GM19463 (cell line): ENCODE measurements at regions not wholly inside any gene's neighbourhood (a gene's known extent, or its start where the extent isn't known, plus 50 kb on each side); places are given as distances from the start of the nearest gene placed in this dataset.
A peak's percentile ranks its signal among the peaks of the same experiment; 100 is the strongest.
"Not testable (repeated sequence)": the region's sequence is repeated elsewhere in the genome, so short reads cannot be mapped to it uniquely, and the experiment has no call there.

Source experiments
- ATAC-seq: cut with Tn5 transposase; IDR thresholded peaks from one replicate; pipeline ENCODE4 v1.9.1; 2021; ENCODE audit warnings: mild to moderate bottlenecking, moderate library complexity; ENCODE audit not compliant: unreplicated experiment

DNA sequence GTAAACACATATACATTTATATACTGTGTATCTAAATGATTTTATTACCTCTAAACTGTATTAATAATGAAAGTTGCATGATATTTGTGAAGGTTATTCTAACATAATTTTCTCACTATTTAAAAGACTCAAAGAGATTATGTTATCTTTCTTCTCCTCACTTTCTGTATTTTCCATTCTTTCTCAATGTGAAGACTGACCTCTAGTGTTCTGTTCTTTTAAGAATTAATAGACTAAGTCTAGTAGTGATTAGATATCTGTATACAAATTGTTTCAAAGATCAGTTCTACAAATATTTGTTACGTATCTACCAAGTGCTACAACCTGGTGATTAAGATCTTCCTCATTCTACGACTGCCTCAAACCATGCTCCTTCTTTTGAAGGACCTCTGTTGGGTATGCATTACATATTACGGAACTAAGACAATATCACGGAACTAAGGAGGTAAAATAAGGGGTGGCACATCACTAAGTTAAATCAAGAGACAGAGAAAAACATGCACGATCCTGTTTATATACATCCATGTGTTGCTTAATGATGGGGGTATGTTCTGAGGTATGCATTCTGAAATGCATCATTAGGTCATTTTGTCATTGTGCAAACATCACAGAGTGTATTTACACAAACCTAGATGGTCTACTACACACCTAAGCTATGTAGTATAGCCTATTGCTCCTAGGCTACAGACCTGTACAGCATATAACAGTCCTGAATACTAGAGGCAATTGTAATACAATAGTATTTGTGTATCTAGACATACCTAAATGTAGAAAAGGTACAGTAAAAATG lies 161.5 kb upstream of the KBTBD8 start:
- no peak for ATAC-seq

DNA sequence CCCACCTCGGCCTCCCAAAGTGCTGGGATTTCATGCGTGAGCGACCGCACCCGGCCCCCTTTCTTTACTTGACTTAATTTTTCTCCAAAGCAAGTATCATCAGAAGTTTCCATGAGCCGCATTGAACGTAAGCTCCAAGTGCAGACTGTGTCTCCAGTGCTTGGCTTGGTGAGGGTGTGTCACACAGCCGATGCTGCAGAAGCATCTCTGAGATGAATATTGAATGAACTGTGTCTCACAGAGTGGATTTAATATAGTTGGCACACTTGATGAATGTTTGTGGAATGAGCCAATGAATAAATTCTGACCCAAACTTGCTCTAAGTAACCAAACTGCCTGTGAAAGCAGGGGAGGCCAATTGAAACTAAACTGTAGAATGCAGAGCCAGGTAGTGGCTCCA lies 159.4 kb upstream of the KBTBD8 start:
- no peak for ATAC-seq

DNA sequence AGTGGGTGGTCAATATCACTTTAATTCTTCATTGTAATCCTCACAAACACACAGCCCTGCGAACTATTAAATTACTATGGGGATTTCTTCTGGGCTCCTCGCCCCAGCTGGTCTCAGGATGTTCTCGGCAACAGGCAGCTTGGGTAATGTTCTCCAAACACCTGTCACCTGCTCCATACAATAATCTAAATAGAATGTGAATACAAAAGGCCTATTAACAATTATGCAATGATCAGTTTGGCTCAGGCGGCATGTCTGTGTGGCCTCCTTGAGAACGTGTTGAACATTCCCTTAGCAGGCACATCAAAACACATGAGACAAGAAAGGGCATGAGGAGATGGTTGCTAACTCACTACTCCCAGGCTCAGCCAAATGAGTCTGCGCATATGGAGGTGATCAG lies 158.6 kb upstream of the KBTBD8 start:
- no peak for ATAC-seq

DNA sequence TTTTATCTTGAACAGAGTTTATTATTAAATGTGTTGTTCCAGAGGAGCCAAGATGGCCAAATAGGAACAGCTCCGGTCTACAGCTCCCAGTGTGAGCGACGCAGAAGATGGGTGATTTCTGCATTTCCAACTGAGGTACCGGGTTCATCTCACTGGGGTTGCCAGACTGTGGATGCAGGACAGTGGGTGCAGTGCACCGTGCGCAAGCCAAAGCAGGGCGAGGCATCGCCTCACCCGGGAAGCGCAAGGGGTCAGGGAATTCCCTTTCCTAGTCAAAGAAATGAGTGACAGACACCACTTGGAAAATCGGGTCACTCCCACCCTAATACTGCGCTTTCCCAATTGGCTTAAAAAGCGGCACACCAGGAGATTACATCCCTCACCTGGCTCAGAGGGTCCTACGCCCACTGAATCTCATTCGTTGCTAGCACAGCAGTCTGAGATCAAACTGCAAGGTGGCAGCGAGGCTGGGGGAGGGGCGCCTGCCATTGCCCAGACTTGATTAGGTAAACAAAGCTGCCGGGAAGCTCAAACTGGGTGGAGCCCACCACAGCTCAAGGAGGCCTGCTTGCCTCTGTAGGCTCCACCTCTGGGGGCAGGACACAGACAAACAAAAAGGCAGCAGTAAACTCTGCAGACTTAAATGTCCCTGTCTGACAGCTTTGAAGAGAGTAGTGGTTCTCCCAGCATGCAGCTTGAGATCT lies 155.2 kb upstream of the KBTBD8 start:
- not testable (repeated sequence) for ATAC-seq

DNA sequence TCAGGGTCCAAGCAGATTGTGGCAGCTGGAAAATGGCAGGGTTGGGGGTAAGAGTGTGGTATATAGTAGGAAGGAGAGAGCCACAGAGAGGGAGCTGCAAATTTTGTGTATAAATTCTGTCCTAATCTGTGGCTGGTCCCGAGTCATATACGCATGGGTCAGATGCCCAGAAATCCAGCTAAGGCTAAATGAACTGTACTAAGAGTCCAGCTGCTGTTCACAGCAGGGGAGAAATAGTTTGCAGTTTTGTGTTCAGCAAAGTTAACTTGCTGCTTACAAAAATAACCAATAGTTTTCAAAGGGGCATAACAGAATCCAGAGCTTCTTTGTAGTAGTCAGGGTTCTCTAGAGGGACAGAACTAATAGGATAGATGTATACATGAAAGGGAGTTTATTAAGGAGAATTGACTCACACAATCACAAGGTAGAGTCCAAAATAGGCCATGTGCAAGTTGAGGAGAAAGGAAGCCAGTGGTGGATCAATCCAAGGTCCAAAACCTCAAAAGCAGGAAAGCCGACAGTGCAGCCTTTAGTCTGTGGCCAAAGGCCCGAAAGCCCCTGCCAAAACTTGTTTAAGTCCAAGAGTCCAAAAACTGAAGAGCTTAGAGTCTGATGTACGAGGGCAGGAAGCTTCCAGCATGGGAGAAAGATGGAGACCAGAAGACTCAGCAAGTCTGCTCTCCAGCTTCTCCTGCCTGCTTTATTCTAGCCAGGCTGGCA lies 146.1 kb upstream of the KBTBD8 start:
- ATAC-seq: no peak

DNA sequence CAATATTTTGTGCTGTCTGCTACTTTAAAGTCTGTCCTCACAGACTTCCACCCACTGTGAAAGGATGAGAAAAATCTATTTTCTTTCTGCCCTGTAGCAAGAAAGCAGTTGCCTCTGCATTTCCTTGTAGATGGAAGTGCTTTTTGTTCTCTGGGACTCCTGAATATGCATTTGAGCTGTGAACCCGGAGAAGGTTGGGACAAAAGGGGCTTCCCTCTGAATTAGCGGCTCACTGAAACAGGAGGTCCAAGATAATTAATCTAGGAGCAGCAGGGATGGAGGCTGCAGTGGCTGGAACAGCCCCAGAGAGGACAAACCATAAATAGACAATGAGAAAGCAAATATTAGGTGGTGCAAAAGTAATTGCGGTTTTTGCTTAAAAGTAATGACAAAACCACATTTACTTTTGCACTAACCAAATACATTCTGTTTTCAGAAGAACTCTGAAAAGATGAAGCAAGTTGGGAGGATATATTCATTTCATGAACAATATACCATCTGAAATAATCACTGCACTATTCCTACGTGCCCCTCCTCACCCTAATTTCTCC lies 143.4 kb upstream of the KBTBD8 start:
- no peak for ATAC-seq

DNA sequence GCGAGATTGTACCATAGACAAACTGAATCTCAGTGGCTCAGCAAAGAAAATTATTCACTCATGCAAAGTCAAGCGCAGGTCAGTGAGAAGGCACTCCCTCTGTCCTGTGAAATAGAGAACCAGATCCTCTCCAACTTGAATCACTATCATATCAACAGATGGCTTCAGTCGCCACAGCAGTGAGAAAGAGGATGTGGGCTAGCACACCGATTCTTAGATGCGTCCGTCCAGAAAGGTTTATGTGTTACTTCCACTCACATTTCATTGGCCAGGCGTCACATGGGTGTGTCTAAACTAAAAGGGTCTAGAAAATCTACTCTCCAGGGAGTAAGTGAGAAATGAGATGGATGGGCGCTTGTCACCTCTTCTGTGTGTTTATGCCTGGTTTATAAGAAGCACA lies 141.6 kb upstream of the KBTBD8 start:
- ATAC-seq: peak; percentile 74

DNA sequence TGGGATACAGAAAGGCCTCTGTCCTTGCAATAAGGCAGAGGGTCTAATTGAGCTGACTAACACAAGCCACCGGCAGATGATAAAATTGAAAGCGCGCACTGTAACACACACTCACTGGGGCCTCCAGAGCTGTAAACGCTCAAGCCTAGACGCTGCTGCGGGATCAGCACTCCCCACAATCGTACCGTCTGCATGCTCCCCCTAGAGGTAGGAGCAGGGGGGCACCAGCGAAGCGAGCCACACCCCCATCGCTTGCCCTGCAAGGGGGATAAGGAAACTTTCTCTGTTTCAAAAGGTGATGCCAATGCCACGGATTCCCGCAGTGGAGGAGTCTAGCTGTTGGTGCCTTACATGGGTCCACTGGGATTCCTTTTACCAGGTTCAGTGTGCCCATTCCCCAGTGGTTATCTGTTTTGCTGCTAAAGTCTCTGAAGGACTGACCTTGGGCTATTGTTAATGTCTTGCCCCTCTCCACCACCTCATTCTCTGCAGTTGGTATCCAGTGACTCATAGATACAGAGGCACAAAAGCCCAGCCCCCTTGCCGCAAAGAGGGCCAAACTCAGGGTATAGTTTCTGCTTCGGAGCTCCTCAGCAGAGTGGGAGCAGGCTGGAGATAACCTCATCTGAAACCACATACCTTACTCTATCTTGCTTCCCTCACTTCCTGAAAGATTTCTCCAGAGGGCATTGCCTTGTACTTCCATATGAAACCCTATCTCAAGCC lies 139.3 kb upstream of the KBTBD8 start:
- no peak for ATAC-seq

DNA sequence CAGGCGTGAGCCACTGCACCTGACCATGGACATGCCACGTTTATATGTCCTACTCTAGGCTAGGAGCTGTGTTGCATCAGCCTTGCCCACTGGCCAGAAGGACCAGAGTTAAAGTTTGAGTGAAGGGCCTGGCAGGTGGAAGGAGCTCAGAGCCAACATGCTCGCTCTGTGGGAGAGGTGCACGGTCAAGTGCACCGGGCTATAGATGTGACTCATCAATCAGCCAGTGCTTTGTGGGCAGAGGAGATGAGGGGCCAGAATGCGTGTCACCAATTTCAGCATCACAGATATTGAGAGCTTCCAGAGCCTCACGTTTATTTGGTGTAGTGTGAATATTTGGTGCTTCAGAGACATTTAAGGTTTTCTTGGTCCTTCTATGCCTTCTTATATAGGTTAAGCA lies 137.3 kb upstream of the KBTBD8 start:
- ATAC-seq: no peak

DNA sequence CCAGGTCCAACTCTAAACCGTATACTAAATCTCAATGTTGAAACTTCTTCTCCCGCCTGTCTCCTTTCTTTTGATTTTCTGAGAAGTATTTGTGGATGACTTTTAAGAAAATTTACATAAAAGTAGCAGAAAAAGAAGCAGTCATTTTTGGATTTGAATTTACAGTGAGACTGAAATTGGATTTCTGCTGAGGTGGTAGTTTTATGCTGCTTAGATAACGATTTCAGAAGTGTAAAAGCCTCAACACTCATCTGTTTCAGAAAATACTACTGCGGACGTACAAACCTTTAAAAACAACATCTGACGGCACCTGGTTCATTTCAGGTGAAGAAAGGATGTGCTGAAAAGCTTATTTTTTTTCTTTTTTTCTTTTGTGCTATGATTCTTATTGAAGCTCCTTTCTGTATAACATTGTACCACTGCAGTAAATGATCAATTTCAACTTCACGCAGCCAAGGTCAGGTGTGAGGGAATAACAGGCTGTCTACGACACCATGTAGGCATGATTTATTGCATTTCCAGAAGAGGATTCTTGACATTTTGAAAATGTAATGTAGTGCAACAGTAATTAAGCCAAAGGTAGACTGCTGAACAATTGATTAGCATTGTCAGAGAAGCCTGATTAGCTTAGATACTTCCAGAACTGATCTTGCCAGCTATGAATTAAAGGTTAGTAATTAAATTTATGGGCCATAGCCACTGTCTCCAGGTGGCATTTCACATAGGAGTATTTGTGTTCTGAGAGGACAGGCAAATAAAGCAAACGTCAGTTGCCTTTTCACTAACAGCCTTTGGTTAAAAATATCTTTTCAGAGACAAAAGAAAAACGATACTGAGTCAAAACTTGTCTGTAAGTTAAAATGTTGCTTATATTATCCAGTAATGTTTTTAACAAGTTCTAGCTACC lies 134.6 kb upstream of the KBTBD8 start:
- ATAC-seq: no peak

DNA sequence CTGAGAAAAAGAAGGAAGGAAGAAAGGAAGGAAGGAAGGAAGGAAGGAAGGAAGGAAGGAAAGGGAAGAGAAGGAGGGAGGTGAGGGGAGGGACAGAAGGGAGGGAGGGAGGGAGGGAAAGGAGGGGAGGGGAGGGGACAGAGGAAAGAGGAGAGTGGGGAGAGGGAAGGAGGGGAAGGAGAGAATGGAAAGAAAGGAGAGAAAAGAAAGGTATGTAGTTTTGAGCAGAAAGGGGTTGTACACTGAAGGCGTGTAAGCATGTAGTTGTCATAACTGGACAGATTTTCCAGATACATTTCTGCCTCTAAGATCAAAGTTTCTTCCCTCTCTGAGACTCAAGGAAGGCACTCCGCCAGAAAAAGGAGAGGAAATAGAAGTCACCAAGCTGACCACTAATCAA lies 113.4 kb upstream of the KBTBD8 start:
- no peak for ATAC-seq

DNA sequence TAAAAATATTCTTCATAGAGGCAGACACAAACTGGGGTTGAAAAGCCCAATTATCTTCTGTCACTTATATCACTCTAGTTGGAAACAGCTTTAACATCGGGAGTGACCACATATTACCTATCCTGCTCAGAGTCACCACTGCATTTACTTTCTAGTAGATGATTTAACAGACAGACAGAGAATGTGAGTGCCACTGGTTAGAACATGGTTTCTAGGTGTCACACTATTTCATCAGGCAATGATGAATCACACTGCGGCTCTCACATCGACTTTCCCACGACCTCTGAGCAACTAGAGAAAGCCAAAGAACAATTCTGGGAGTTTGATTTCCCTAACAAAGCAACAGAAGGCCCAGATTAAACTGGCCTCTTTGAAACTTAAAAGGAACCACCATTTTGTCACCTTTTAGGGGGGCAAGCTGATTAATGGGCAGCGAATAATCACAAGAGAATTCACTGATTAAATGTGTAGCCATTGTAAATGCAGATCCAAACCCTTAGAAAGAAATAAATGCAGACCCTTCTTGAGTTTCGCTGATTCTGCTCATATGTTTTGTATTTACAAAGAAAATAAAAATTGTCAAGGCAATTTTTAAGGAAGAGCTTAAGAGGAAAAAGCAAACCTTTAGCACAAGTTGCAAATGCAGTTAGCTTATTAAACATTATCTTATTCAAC lies 112.6 kb upstream of the KBTBD8 start:
- no peak for ATAC-seq

DNA sequence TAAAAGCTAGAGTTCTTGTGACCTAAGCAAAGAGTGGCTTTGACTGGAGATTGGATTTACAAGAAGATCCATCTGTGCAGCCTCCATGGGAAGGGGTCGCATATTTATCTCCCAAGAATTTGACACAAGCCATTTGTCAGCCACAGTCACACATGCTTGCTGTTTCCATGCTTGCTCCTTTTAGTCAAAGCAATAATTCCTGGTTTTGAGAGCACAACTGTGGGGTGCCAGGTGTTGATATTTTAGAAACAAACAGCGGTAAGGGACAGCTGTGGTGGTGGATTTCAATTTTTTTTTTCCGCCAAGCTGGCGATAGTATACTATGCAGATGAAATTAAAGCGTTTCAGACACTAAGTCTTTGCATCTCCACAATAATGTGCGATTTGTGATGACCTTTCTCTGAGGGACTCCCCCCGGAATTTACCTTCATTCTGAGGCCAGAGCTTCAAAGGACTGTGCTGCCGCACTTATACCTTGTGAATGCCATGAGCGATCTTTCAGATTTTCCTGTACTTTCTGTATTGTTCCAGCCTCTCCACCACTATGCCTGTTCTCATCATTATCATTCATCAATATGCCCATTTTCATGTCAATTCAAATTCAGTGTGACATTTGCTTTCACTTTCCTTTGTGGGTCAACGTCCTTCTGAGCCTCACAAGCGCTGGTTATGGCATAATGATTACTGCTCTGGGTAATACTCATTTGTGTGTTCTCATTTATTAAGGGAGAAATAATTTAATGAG lies 108.2 kb upstream of the KBTBD8 start:
- no peak for ATAC-seq

DNA sequence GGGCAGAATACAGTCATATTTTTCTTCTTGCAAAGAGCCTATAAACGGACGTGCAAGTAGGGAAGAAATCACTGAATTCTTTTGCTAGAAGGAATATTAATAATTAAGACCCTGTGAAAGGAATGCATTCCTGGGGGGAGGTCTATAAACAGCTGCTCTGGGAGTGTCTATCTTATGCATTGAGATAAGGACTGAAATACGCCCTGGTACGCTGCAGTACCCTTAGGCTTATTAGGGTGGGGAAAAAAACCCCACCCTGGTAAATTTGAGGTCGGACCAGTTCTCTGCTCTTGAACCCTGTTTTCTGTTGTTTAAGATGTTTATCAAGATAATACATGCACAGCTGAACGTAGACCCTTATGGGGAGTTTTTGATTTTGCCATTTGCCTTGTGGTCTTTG lies 100.0 kb upstream of the KBTBD8 start:
- ATAC-seq: no peak

DNA sequence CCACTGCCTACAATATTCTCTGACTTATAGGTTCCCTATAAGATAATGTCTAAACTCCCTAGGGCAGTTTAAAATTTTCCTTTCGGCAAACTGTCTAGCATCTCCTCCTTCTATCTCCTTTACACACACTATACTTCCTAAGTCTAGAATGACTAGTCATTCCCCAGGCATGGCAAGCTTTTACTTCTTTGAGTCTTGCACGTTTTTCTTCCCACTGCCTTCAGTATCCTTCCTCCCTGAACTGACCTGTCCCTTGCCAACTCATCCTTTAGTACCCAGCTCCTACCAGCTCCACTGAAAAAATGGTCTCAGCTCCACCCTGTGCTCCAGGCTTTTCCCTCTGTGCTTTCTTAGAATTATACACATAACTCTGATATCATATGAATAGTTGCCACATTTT lies 93.8 kb upstream of the KBTBD8 start:
- ATAC-seq: no peak

DNA sequence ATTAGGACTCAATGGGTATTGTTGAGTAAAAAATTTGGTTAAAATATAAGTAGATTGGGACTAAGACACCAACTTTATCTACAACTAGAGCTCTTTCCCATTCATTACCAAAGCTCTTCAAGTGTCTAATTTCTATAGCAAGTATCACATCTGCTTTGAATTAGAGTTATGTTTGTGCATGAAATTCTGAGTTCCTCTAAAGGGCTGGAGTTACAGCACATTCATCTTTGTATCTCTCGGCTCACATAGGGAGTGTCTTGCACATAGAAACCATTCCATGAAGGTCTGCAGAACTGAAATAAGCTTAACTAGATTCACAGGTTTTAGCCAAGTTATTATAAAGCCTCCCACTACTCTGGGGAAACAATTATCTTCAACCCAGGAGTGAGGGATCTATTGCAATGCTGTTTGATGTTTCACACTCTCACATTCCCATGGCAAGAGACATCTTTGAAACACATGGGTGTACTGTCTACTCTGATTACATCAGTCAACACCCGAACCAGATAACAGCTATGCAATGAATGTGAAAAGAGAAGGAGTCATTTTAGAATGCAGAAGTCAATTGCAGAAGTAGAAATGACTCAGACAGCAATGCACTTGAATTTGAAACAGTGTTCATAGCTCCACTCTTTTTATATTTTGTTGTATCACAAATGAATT lies 93.1 kb upstream of the KBTBD8 start:
- no peak for ATAC-seq

DNA sequence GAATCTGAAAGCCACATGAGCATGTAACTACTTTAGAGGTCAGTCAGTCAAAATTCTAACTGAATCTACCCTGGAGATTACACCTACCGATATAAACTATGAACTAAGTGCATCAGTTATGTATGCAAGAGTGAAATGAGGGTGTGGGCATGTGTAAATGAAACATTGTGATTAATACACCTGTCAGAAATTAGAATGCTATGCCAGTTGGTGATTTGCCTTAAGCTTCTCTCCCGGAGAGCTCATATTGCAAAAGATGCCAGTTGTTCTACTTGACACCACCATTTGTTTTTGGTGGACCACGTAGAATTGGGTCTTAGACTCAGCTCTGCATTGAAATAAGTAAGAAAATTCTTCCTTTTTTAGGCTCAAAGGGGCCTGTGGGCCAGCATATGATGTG lies 91.0 kb upstream of the KBTBD8 start:
- ATAC-seq: no peak
